Iris pigment epithelial cell (primary cell): ENCODE measurements at regions not wholly inside any gene's neighbourhood (a gene's known extent, or its start where the extent isn't known, plus 50 kb on each side); places are given as distances from the start of the nearest gene placed in this dataset.

Experiments
- DNase-seq: peaks from one replicate; pipeline ENCODE4 v3.0.0-alpha.2; 2011; ENCODE audit warnings: low read depth

GRCh38 chr2:235170016-235170415 is 218.2 kb downstream of the SH3BP4 start:
- peak; percentile 79 for DNase-seq

GRCh38 chr2:235170536-235171521 is 219.0 kb downstream of the SH3BP4 start:
- peak; percentile 79 for DNase-seq

DNA sequence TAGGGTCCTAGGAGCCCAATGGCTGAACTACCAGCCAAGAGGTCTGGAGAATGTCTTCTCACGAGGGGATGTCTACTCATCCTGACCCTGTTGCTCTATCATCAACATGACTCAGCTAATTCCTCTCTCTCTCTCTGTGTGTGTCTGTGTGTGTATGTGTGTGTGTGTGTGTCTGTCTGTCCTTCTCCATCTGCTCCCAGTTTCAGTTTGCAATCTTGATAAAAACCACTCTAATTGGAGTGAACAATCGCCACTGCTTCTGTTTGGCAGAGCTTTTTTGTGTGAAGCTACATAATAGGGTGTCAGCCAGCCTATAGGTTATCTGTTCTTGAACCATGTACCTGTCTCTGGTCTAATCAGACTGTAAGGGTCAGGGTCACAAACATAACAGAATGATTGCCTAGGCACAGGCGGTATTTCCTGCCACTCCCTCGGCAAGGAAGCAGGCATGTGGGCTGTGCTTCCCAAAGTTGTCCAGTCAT is 219.8 kb downstream of the SH3BP4 start:
- peak; percentile 91 for DNase-seq

- DNase-seq: no peak
Observed at GRCh38 chr2:235180642-235181041, 228.8 kb downstream of the SH3BP4 start.

DNA sequence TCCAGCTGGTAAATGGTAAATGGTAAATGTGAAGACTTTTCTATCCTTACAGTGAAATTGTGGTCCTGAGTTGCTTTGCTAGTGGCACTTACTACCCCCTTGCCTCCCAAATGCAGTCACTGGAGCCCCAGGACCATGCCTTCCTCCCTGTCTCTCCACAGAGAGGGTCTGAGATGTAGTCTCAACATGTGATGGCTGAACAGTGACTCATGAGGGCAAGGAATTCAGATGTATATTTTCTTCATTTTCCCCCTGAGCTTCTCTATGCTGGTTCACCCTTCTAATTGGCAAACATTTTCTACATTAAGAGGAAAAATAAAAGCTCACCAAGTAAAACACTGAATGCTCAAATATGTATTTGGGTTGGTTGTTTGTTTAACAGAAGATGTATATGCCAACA is 232.0 kb downstream of the SH3BP4 start:
- peak; percentile 18 for DNase-seq

DNA sequence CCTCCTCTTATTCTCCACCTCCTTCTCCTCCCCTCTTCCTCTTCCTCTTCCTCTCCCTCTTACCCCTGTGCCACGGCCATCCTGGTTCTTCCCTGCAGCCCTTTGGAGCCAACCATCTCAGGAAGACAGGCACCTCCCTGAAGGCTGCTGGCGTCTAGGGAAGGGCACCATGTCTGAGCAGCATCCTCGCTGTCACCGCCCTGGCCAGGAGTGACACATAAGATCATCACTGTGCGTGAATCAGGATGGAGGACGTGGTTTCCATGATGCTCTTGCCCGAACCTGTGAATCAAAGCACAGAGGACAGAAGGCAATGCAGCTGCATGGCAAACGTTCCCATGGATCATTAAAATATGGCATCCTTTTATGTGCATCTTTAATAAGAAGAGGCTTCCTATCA is 236.0 kb downstream of the SH3BP4 start:
- DNase-seq: no peak

DNA sequence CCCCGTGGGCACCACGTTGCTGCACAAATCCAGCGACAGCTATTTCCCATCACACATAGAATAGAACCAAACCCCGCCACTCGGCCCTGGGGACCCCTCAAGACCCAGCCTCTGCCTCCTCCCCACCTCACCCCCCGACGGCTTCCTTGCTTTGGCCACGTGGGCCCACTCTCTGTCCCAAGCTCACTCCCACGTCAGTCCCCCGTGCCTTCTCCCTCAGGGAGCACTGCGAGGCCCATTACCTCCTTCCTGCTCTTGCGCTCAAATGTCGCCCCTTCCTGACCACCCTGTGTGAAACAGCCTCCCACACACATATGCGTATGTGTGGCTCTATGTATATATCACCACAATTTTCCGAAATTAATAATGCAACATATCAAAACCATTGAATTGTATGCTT is 239.7 kb downstream of the SH3BP4 start:
- DNase-seq: no peak

- DNase-seq: peak; percentile 21
Observed at GRCh38 chr2:235191978-235192377, 240.2 kb downstream of the SH3BP4 start.

- no peak for DNase-seq
Observed at GRCh38 chr2:235194351-235194750, 242.5 kb downstream of the SH3BP4 start.

DNA sequence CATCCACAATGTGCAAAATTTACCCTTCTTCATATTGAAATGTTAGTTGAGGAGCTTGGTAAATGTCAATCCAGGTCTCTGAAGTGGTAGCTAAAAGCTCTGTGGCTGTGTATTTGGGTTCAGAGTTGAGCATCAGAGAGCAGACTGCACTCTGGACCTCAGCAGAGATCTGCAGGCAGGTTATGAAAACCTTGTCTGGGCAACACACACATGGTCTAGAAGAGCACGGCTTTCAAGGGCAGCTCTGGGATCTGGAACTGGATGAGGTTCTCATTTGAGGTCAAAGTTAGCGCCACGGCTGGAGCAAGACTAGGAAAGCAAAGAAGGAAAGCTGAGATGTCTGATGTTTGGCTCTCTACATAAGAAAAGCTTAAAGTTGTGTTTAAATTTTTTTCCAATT is 243.0 kb downstream of the SH3BP4 start:
- no peak for DNase-seq

DNA sequence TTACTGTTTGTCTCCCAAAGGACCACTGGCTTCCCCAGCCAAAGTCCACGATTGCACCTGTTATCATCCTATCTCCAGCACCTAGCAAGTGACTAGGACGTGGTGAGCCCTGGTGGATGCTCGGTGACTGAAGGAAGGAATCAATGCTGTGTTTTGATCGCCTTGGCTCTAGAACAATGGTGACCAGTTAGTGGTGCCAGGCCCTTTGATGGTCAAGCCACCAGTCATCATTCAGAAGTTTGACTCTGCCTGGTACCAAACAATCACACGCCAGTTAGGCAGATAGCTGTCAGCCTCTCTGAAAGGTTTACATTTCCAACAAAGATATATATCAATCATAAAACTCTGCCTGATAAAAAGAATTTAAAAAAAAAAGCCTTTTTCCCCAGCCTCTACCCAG is 244.1 kb downstream of the SH3BP4 start:
- no peak for DNase-seq

DNA sequence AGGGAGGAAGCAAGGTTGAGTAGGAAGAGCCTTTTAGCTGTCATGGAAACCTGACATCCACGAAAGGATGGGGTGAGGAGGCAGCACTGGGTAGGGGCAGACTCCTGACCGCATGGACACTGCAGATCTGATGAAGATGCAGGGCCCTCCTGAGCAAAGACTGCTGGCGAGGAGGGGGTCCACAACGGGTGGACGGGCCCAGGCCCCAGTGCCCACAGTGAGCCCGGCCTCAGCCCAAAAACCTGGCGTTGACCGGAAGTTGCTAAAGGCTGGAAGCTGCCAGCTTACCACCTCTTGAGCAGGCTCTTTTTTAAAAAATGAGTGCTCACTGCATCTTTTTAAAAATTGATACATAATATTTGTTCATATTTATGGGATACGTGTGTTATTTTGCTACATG is 247.3 kb downstream of the SH3BP4 start:
- DNase-seq: no peak

DNA sequence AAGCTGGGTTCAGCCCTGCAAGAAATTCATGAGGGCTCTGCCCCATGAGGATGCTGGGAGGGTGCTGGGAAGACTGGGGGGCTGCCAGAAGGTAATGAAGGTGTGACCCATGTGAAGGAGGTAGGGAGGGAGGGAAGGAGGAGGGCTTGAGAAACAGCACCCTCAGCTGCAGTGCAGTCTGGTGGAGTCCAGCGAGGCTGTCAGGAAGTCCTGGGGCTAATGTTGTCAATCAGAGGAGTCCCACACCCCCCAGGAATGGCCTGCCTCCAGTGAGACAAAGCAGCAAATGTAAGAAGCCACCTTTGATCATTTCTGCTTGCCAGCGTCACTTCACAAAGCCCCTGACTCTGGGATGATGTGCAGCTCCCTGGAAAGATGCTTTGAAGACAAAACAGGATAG is 248.4 kb downstream of the SH3BP4 start:
- no peak for DNase-seq

DNA sequence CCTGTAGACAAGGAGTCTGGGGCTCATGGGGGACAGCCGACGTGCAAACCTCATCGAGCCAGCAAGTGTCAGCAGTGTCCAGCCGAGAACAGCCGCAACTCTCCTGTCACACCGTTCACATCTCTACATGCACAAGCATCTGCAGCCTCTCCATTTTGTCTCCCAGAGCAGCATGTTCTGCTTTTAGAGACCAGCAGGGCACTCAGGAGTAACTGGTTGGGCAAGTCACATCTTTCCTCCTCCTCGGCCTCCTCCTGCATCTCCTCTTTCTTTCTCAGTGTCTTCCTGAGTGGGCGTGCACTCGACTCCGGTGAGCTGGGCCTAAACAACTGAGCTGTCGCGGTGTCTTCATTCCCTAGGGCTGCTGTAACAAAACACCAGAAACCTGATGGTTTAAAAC is 249.9 kb downstream of the SH3BP4 start:
- DNase-seq: peak; percentile 6

GRCh38 chr2:235204948-235205347 is 253.1 kb downstream of the SH3BP4 start:
- DNase-seq: peak; percentile 18

DNA sequence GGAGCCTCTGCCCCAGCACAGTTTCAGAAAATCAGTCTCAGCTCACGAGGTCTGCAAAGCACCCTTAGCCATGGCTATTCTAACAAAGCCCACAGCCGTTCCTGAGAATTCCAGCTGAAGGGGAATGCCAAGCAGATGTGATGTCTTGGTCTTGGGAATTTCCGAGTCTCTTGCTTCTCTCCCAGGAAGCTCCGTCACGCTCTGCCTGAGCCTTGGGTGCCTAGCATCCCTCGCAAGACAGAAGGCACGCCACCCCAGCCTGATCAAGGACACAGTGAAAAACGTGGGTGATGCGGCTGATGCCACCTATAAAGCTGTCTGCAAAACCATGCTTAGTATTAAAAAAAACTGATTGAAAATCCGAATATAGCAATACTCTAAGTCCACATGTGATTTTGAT is 254.6 kb downstream of the SH3BP4 start:
- no peak for DNase-seq

- DNase-seq: no peak
Observed at GRCh38 chr2:235206980-235207579, 255.3 kb downstream of the SH3BP4 start.

DNA sequence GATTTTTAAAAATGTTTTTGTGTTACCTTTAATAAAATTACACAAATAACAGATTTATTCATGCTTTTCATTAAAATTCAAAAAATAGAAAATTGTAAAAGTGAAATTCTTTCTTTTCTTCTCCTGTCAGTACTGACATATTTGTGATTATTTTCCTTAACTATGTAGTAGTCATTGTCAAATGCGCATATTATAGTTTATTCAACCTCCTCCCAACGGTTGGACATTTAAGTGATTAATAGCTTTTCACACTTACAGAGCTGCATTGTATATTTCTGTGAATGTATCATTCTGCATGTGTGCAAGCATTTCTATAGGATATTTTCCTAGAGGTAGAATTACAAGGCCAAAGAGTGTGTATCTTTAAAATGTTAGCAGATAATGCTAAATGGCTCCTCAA is 259.2 kb downstream of the SH3BP4 start:
- no peak for DNase-seq

DNA sequence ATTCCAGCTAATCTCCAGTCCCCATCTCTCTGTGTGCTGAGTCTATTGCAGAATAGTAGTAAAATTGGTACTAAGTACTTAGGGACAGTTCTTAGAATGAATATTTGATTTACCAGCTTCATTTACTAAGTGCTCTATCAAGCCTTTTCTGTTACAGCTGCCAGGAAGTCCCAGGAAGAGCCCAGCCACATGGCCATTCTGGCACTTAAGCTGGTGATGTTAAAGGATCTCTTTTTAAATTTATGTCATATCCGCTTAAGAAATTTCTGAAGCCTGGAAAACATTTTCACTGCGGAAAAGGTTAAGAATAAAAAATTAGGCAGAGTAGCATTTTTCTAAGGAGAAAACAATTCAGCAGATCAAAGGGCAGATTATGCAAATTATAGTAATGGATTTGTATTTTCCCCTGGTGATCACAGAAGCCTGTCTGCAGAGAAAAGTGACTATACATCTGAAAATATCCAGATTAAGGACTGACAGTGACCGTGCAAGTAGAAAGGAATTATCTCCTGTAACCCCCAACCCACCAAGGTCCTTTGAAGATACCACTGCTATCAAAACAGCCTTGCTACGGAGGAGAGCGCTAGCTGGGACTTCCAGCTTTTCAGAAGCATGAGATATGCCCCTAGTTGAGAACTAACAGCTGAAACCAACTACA is 260.8 kb downstream of the SH3BP4 start:
- no peak for DNase-seq

GRCh38 chr2:235215248-235215647 is 263.4 kb downstream of the SH3BP4 start:
- no peak for DNase-seq

- DNase-seq: peak; percentile 35
Observed at GRCh38 chr2:235216901-235217300, 265.1 kb downstream of the SH3BP4 start.

GRCh38 chr2:235217846-235218245 is 266.0 kb downstream of the SH3BP4 start:
- peak; percentile 74 for DNase-seq

GRCh38 chr2:235218486-235218907 is 266.7 kb downstream of the SH3BP4 start:
- DNase-seq: no peak
